Activated B cell treated with CpG ODN at 0.5 μM for 24 hours (primary cell): ENCODE measurements at regions not wholly inside any gene's neighbourhood (a gene's known extent, or its start where the extent isn't known, plus 50 kb on each side); places are given as distances from the start of the nearest gene placed in this dataset.

Source experiments
- ATAC-seq: fragments of 200-7000 bp; cut with Tn5 transposase; one replicate; pipeline ENCODE4 v1.10.0; 2021; ENCODE audit warnings: low read depth, mild to moderate bottlenecking, moderate library complexity
- CTCF ChIA-PET: fragments of 350-600 bp; sonication (Branson Sonifier 250); formaldehyde crosslinking; loops from one replicate; lab custom pipeline; 2021; ENCODE audit warnings: antibody characterized with exemption; lab: Charles Lee
- POLR2A ChIA-PET: fragments of 350-600 bp; sonication (Branson Sonifier 250); formaldehyde crosslinking; loops from one replicate; lab custom pipeline; 2021; ENCODE audit warnings: antibody characterized with exemption; lab: Charles Lee
- DNase-seq: peaks from one replicate; pipeline ENCODE4 v3.0.0; 2022
- H3K27ac Mint-ChIP-seq: one replicate; pipeline ENCODE4 v1.8.0; 2020; ENCODE audit warnings: mixed read lengths
- H3K27me3 Mint-ChIP-seq: one replicate; pipeline ENCODE4 v1.8.0; 2021; ENCODE audit warnings: mixed read lengths
- H3K36me3 Mint-ChIP-seq: one replicate; pipeline ENCODE4 v1.8.0; 2021; ENCODE audit warnings: low read depth, mixed read lengths
- H3K4me1 Mint-ChIP-seq: one replicate; pipeline ENCODE4 v1.8.0; 2021; ENCODE audit warnings: mixed read lengths
- H3K4me3 Mint-ChIP-seq: one replicate; pipeline ENCODE4 v1.8.0; 2020; ENCODE audit warnings: mild to moderate bottlenecking, mixed read lengths
- H3K9me3 Mint-ChIP-seq: one replicate; pipeline ENCODE4 v1.8.0; 2020; ENCODE audit warnings: mixed read lengths
- intact Hi-C: fragments of 100-400 bp; cut with micrococcal nuclease; formaldehyde crosslinking; loops from one replicate; pipeline ENCODE4 v1.15.1; 2024
- TF ChIP-seq, protein P1 (sequence below): fragments of 200-600 bp; IDR thresholded peaks from one replicate; pipeline ENCODE4 v1.8.0; 2022; ENCODE audit warnings: antibody characterized with exemption, mild to moderate bottlenecking

DNA sequence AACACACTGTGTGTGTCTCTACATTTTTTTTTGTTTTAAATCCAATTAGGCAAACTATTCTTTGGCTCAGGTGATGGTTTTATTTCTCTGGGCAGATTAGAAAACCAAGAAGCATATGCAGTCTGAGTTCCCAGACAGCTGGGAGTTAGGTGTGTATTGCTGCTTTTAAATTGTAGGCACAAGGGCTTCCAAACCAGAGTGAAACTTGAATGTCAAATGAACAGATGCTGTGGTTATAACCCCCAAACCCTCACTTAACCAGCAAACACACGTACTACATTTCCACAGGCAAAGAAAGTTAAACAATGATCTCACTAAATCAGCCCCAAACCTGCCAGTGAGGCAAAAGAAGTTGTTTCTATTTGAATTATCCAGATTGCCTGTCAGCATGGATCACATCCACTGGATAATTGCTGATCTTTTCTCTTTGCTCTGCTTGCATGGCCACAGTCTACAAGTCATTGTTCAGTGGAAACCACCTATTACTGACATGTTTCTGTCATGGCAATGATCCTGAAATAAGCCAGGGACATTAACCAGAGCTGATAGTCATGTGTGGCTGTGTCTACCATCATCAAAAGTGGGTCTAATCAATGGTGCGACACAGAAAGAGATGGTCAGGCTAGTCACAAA lies 576.5 kb upstream of the PLXNA2 start:
- POLR2A ChIA-PET = no interaction called here
- Mint-ChIP-seq H3K27ac (no peak overlapping the region), H3K27me3 (peaks cover 2% of the 10 kb centered on the region), H3K4me1 (no peaks in the 10 kb centered on the region), H3K36me3 (no peaks in the 10 kb centered on the region), H3K4me3 (no peak overlapping the region), H3K9me3 (no peaks in the 10 kb centered on the region)
- CTCF ChIA-PET = no interaction called here
- no peak for ATAC-seq
- TF ChIP-seq, protein P1, sequence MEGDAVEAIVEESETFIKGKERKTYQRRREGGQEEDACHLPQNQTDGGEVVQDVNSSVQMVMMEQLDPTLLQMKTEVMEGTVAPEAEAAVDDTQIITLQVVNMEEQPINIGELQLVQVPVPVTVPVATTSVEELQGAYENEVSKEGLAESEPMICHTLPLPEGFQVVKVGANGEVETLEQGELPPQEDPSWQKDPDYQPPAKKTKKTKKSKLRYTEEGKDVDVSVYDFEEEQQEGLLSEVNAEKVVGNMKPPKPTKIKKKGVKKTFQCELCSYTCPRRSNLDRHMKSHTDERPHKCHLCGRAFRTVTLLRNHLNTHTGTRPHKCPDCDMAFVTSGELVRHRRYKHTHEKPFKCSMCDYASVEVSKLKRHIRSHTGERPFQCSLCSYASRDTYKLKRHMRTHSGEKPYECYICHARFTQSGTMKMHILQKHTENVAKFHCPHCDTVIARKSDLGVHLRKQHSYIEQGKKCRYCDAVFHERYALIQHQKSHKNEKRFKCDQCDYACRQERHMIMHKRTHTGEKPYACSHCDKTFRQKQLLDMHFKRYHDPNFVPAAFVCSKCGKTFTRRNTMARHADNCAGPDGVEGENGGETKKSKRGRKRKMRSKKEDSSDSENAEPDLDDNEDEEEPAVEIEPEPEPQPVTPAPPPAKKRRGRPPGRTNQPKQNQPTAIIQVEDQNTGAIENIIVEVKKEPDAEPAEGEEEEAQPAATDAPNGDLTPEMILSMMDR = no peak
- intact Hi-C loops = no loop called here
- DNase-seq = no peak

DNA sequence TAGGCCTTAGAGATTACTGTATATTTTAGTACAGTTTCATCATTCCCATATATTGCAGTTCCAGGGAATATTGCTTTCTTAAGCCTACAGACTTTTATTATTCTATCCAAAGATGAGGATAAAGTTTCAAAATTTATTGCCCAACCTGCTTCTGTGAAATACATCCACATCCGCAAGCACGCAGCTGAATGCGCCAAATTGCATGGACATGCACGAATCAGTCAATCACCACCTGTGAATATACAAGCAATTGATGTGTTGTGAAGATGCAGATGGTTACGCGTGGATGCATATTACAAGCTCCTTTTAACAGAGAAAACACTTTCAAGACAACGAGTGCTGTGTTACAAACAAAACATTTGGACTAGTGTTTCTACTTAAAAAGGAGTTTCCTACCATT lies 577.8 kb upstream of the PLXNA2 start:
- intact Hi-C loops = no loop called here
- DNase-seq = no peak

DNA sequence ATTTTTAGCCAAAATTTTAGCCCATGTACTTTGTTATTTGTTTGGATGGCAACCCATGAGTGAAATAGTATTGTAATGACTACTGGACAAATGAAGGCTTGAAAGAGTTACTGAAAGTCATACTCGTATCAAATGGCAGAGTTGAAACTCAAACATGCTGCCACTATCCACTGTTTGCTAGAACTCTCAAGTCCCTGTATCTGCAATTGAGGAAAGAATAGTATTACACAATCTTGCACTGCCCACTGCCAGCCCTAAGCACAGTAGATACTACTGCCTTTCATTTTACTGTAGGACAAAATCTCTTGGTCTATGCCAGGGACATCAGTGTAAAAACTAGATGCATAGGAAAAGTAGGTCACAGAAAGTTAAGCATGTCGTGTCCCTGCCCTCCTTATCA lies 581.1 kb upstream of the PLXNA2 start:
- ATAC-seq (no peak), DNase-seq (no peak)
- intact Hi-C loops = no loop called here
- Mint-ChIP-seq H3K27me3 (peaks cover 2% of the 10 kb centered on the region), H3K4me3 (no peak overlapping the region), H3K36me3 (no peaks in the 10 kb centered on the region), H3K9me3 (no peaks in the 10 kb centered on the region), H3K27ac (no peak overlapping the region), H3K4me1 (no peaks in the 10 kb centered on the region)
- TF ChIP-seq, protein P1 = no peak
- ChIA-PET POLR2A (no interaction called here), CTCF (no interaction called here)

More for the DNA sequence above, 577.8 kb upstream of the PLXNA2 start:
- TF ChIP-seq, protein P1 = no peak
- no peak overlapping the region for H3K27ac Mint-ChIP-seq
- H3K4me1 Mint-ChIP-seq = no peaks in the 10 kb centered on the region
- H3K36me3 Mint-ChIP-seq = no peaks in the 10 kb centered on the region
- ChIA-PET CTCF (no interaction called here), POLR2A (no interaction called here)
- H3K9me3 Mint-ChIP-seq = no peaks in the 10 kb centered on the region
- H3K27me3 Mint-ChIP-seq = peaks cover 2% of the 10 kb centered on the region
- ATAC-seq = no peak
- H3K4me3 Mint-ChIP-seq = no peak overlapping the region

DNA sequence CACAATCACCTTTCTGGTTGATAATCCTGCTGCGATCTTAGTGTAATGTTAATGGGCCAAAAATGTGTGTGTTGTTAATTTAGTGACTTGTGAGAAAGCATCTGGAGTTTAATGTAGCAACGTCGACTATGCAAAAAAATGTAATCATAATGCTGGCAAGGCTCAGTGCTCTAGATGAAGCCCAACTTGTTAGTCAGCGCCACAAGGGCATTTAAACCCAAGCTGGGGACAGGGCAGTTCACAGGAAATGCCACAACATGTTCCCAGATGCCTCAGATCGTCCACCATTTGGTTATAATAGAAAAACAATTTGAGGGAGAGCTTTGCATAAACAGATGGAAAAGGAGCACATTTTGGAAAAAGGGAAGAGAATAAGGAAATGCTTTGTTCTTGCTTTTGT lies 585.4 kb upstream of the PLXNA2 start:
- Mint-ChIP-seq H3K9me3 (no peaks in the 10 kb centered on the region), H3K27me3 (peaks cover 2% of the 10 kb centered on the region), H3K4me3 (no peak overlapping the region), H3K36me3 (no peaks in the 10 kb centered on the region), H3K27ac (no peak overlapping the region), H3K4me1 (no peaks in the 10 kb centered on the region)
- ChIA-PET POLR2A (no interaction called here), CTCF (no interaction called here)
- ATAC-seq = no peak
- no peak for DNase-seq
- intact Hi-C loops = no loop called here
- TF ChIP-seq, protein P1 = no peak

DNA sequence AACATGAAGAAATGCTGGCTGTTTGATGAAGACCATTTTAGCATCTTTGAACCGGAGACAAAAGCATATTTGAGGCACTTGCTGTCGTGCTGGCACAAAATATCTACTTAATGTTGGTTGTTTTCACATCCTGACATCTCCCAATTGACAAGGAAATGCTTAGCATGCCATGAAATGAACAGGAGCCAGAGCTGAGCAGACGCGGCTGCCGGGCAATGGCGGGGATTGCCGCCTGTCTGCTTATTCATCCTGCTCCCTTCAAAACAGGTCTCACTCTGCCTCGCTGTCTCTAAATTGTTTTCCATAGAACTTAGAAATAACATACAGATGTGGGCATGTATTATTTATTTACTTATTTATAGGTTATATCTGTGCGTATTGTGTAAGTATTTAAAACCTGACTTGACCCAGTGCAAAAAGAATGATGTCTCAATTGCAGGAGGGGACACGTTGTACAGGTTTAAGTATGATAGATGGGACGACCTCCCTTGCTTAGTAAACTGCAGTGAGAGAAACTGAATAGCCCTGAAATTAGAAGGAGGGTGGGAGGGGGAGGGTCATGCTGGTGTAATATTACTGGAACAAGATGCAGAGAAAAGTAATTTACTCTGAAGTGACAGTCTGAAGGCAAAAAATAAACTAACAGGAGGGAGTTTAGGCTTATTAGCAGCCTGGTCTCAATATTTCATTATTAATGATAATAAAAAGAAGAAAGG lies 590.4 kb upstream of the PLXNA2 start:
- ChIA-PET CTCF (no interaction called here), POLR2A (no interaction called here)
- DNase-seq (no peak), ATAC-seq (no peak)
- intact Hi-C loops = no loop called here
- Mint-ChIP-seq H3K27me3 (no peaks in the 10 kb centered on the region), H3K36me3 (no peaks in the 10 kb centered on the region), H3K4me3 (no peak overlapping the region), H3K4me1 (no peaks in the 10 kb centered on the region), H3K27ac (no peak overlapping the region), H3K9me3 (no peaks in the 10 kb centered on the region)
- TF ChIP-seq, protein P1 = no peak
